Uterus (tissue), 3 donors: ENCODE measurements at regions not wholly inside any gene's neighbourhood (a gene's known extent, or its start where the extent isn't known, plus 50 kb on each side); places are given as distances from the start of the nearest gene placed in this dataset.

Source experiments
- DNase-seq, 2 donors: peaks; one replicate each; pipeline ENCODE4 v3.0.0-alpha.2; 2019 to 2020
- H3K27ac ChIP-seq, 2 donors: fragments of 200-600 bp; sonication (generic); 1 replicate in 1 of 2; 2 replicates in 1 of 2; pipeline ENCODE4 v1.5.1; 2016 to 2018
- H3K27me3 ChIP-seq, 2 donors: fragments of 200-600 bp; sonication (generic); one replicate each; pipeline ENCODE4 v1.5.1; 2018 to 2019; ENCODE audit warnings: control low read depth in 1 of 2
- H3K36me3 ChIP-seq, 2 donors: fragments of 200-600 bp; sonication (generic); one replicate each; pipeline ENCODE4 v1.5.1; 2019; ENCODE audit warnings: control low read depth in 1 of 2
- H3K4me1 ChIP-seq, 2 donors: fragments of 200-600 bp; sonication (generic); one replicate each; pipeline ENCODE4 v1.5.1; 2018 to 2019; ENCODE audit warnings: control low read depth in 1 of 2
- H3K4me3 ChIP-seq, 2 donors: fragments of 200-600 bp; sonication (generic); 1 replicate in 1 of 2; 2 replicates in 1 of 2; pipeline ENCODE4 v1.5.1; 2018 to 2019; ENCODE audit warnings: mild to moderate bottlenecking in 1 of 2
- H3K9me3 ChIP-seq, 2 donors: fragments of 200-600 bp; sonication (generic); one replicate each; pipeline ENCODE4 v1.5.1; 2019; ENCODE audit warnings: control low read depth in 1 of 2
- POLR2A ChIP-seq, 2 donors: fragments of 450-650 bp; IDR thresholded peaks; one replicate each; pipeline ENCODE4 v1.6.1; 2016; ENCODE audit warnings: antibody characterized with exemption in 2 of 2, mild to moderate bottlenecking in 1 of 2, moderate library complexity in 1 of 2
- intact Hi-C: fragments of 100-400 bp; cut with DNase I; formaldehyde crosslinking; loops from one replicate; pipeline ENCODE4 v1.15.1; 2023; ENCODE audit warnings: low total_unique reads
- TF ChIP-seq, protein P1 (sequence below), 4 experiments: fragments of 200-600 bp in 2 of 4; fragments of 450-650 bp in 2 of 4; sonication (generic) in 2 of 4; IDR thresholded peaks; one replicate each; pipeline ENCODE4 v1.5.1; 2016 to 2019; ENCODE audit warnings: antibody characterized with exemption in 4 of 4, mild to moderate bottlenecking in 2 of 4, moderate library complexity in 1 of 4
- donor health status: DM: yes; HTN: yes; CAD: no.

DNA sequence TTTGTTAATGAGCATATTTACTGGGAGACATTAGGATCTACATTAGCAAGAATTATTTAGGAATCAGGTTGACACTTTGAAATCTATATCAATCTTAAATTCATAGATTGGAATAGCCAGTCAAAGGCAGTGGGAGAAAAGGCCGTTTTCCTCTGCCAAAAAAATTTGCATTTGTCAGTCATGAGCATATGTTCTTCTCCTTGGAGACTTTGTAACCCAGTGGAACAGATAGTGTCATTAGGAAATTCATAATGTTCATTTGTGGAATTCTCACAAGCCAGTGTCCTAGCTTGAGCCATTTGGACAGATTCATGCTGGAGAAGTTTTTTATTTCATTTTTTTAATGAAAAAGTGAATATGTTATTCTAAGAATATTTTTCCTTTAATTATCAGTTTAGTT lies 260.1 kb downstream of the OXSM start:
- intact Hi-C loops: no loop called here
- no peak for TF ChIP-seq POLR2A (IDR thresholded peaks at IDR 0.05)
- TF ChIP-seq, protein P1, sequence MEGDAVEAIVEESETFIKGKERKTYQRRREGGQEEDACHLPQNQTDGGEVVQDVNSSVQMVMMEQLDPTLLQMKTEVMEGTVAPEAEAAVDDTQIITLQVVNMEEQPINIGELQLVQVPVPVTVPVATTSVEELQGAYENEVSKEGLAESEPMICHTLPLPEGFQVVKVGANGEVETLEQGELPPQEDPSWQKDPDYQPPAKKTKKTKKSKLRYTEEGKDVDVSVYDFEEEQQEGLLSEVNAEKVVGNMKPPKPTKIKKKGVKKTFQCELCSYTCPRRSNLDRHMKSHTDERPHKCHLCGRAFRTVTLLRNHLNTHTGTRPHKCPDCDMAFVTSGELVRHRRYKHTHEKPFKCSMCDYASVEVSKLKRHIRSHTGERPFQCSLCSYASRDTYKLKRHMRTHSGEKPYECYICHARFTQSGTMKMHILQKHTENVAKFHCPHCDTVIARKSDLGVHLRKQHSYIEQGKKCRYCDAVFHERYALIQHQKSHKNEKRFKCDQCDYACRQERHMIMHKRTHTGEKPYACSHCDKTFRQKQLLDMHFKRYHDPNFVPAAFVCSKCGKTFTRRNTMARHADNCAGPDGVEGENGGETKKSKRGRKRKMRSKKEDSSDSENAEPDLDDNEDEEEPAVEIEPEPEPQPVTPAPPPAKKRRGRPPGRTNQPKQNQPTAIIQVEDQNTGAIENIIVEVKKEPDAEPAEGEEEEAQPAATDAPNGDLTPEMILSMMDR (IDR thresholded peaks at IDR 0.05): no peak

DNA sequence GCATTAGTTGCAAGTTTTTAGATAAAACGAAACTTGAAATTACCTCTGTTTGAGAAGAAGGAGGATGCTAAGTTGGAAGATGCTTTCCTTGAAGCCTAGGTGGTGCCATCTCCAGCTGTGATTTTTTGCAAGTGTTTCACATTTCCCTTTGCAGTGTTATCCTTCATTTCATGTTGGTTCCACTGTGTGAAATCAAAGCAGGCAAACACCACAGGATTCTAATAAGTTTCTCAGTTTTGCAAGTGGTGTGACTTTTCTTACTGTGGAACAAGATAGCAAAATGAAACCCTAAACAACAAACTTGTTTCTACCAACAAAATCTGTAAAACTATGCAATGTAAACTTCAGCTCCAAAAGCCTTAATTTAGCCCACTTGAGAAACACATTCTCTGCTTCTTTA lies 260.9 kb downstream of the OXSM start:
- intact Hi-C loops: no loop called here
- no peaks in the 10 kb centered on the region for H3K27me3 ChIP-seq
- H3K27ac ChIP-seq: no peak overlapping the region
- DNase-seq: no peak
- no peaks in the 10 kb centered on the region for H3K4me1 ChIP-seq
- no peak overlapping the region for H3K4me3 ChIP-seq
- TF ChIP-seq, protein P1 (IDR thresholded peaks at IDR 0.05): no peak
- TF ChIP-seq POLR2A (IDR thresholded peaks at IDR 0.05): no peak
- no peaks in the 10 kb centered on the region for H3K36me3 ChIP-seq
- no peaks in the 10 kb centered on the region for H3K9me3 ChIP-seq

More for the DNA sequence above, 260.1 kb downstream of the OXSM start:
- no peaks in the 10 kb centered on the region for H3K9me3 ChIP-seq
- no peak overlapping the region for H3K27ac ChIP-seq
- H3K4me3 ChIP-seq: no peak overlapping the region
- DNase-seq: no peak
- no peaks in the 10 kb centered on the region for H3K4me1 ChIP-seq
- H3K36me3 ChIP-seq: no peaks in the 10 kb centered on the region
- no peaks in the 10 kb centered on the region for H3K27me3 ChIP-seq

DNA sequence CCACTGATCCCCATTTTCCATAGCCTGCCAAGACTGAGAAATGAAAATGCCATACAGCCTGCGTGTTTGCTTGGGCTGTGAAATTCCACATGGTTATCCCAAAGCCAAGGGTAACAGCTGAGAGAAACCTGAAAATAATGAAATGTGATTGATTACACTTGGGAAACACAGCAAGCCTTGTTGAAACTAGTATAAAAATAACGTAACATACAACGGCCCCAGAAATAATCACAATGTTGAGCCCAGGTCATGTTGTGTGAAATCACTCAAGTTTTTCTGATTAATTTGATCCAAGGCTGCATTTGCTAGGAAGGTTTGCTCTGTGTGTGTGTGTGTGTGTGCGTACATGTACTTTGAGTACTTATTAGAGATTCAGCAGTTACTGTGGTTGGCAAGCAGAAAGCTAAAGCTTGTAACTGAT lies 269.0 kb downstream of the OXSM start:
- Histone ChIP-seq H3K9me3 (no peaks in the 10 kb centered on the region), H3K27ac (no peak overlapping the region)
- TF ChIP-seq POLR2A (IDR thresholded peaks at IDR 0.05): no peak
- TF ChIP-seq, protein P1 (IDR thresholded peaks at IDR 0.05): no peak

DNA sequence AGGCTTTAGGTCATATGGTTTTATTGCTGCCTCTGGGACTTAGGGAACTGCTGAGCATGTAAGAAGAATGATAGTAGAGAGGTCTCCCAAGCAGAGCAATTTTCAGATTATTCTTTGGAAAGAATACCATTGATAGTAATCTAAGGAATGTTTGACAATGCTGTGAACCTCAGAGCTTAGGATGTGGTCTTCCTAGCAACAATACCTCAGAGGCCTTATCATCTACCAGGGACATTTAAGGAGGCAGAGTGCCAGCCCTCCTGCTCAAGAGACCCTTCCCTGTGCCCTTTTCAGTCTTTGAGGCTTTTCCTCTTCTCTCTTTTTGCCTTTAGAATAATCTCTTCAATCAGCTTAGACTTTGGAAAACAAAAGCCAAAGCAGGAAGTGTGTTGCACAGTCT lies 272.1 kb downstream of the OXSM start:
- Histone ChIP-seq H3K27me3 (no peaks in the 10 kb centered on the region), H3K9me3 (no peaks in the 10 kb centered on the region), H3K27ac (no peak overlapping the region), H3K36me3 (no peaks in the 10 kb centered on the region), H3K4me3 (no peak overlapping the region), H3K4me1 (no peaks in the 10 kb centered on the region)
- no peak for DNase-seq
- no peak for TF ChIP-seq POLR2A (IDR thresholded peaks at IDR 0.05)
- TF ChIP-seq, protein P1 (IDR thresholded peaks at IDR 0.05): no peak
- intact Hi-C loops: no loop called here

More for the DNA sequence above, 269.0 kb downstream of the OXSM start:
- Histone ChIP-seq H3K36me3 (no peaks in the 10 kb centered on the region), H3K4me3 (no peak overlapping the region), H3K4me1 (no peaks in the 10 kb centered on the region), H3K27me3 (no peaks in the 10 kb centered on the region)
- intact Hi-C loops: no loop called here
- DNase-seq: no peak

DNA sequence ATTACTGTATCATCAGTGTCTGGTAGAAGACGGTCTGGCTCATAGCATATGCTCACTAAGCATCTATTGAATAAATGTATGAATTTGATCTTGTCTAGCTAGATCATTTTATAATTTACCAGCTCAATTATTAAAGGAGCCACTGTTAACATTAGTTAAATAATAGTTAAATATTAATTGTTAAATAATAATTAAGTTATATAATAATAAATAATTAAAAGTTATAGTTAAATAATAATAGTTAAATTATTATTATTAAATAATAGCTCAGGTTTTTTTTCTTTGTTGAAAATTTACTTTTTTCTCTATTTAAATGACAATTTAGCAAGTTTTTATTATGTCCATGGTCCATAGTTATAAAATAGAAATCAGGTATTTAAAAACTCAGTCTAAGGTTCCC lies 274.4 kb downstream of the OXSM start:
- DNase-seq: no peak
- intact Hi-C loops: no loop called here
- Histone ChIP-seq H3K27me3 (no peaks in the 10 kb centered on the region), H3K36me3 (no peaks in the 10 kb centered on the region), H3K4me1 (no peaks in the 10 kb centered on the region), H3K27ac (no peak overlapping the region), H3K9me3 (no peaks in the 10 kb centered on the region), H3K4me3 (no peak overlapping the region)
- TF ChIP-seq POLR2A (IDR thresholded peaks at IDR 0.05): no peak
- TF ChIP-seq, protein P1 (IDR thresholded peaks at IDR 0.05): no peak
